Caco-2 (cell line): ENCODE measurements at regions not wholly inside any gene's neighbourhood (a gene's known extent, or its start where the extent isn't known, plus 50 kb on each side); places are given as distances from the start of the nearest gene placed in this dataset.

Experiments used
- BruUV-seq: library from RNA; stranded (reverse); fragments of 400-500 nt; replicated peaks from 2 replicates; lab custom pipeline; 2021; lab: Mats Ljungman, UMichigan
- CTCF ChIA-PET: fragments of 300-600 bp; sonication (Branson Sonifier 250); formaldehyde crosslinking; loops from one replicate; lab custom pipeline; 2022; ENCODE audit warnings: antibody characterized with exemption; lab: Charles Lee
- POLR2A ChIA-PET: fragments of 300-600 bp; sonication (Branson Sonifier 250); formaldehyde crosslinking; loops from one replicate; lab custom pipeline; 2022; ENCODE audit warnings: antibody characterized with exemption; lab: Charles Lee
- DNase-seq, 2 experiments: peaks; one replicate each; pipeline versions ENCODE4 v3.0.0 to v3.0.0-alpha.2; 2020 to 2022
- H3K27me3 ChIP-seq: replicated peaks from 2 replicates; pipeline ENCODE4 v1.6.0; 2011; ENCODE audit warnings: low read length; ENCODE audit not compliant: control insufficient read depth, insufficient read depth
- H3K36me3 ChIP-seq: 2 replicates; pipeline ENCODE4 v1.5.1; 2011; ENCODE audit warnings: low read length; ENCODE audit not compliant: control insufficient read depth, insufficient read depth
- H3K4me1 ChIP-seq: fragments of 250-450 bp; sonication (Bioruptor Pico); 2 replicates; pipeline ENCODE4 v1.5.1; 2020; ENCODE audit warnings: mild to moderate bottlenecking
- H3K4me3 ChIP-seq: 2 replicates; pipeline ENCODE4 v1.5.1; 2011; ENCODE audit warnings: low read depth, mild to moderate bottlenecking, control low read depth, low read length
- H3K9me3 ChIP-seq: fragments of 250-450 bp; sonication (Bioruptor Pico); 2 replicates; pipeline ENCODE4 v1.5.1; 2020; ENCODE audit warnings: mild to moderate bottlenecking, moderate library complexity
- H3K27ac Mint-ChIP-seq: one replicate; pipeline ENCODE4 v1.8.0; 2022; ENCODE audit warnings: mixed read lengths; ENCODE audit not compliant: unreplicated experiment
- H3K27me3 Mint-ChIP-seq: one replicate; pipeline ENCODE4 v1.8.0; 2022; ENCODE audit warnings: mixed read lengths; ENCODE audit not compliant: insufficient read depth, unreplicated experiment
- H3K36me3 Mint-ChIP-seq: one replicate; pipeline ENCODE4 v1.8.0; 2022; ENCODE audit warnings: mild to moderate bottlenecking, mixed read lengths; ENCODE audit not compliant: insufficient read depth, unreplicated experiment
- H3K4me1 Mint-ChIP-seq: one replicate; pipeline ENCODE4 v1.8.0; 2022; ENCODE audit warnings: low read depth, mixed read lengths; ENCODE audit not compliant: unreplicated experiment
- H3K4me3 Mint-ChIP-seq: one replicate; pipeline ENCODE4 v1.8.0; 2022; ENCODE audit warnings: mild to moderate bottlenecking, moderate library complexity, mixed read lengths; ENCODE audit not compliant: unreplicated experiment
- H3K9me3 Mint-ChIP-seq: one replicate; pipeline ENCODE4 v1.8.0; 2022; ENCODE audit warnings: mixed read lengths; ENCODE audit not compliant: unreplicated experiment
- CTCF ChIP-seq, 2 experiments: fragments of 200-600 bp in 1 of 2; IDR thresholded peaks; 1 replicate in 1 of 2; 2 replicates in 1 of 2; pipeline versions ENCODE4 v1.5.1 to v1.8.0; 2011 to 2022; ENCODE audit warnings: antibody characterized with exemption in 1 of 2, control low read depth in 1 of 2, inconsistent platforms in 1 of 2, low read depth in 1 of 2, low read length in 1 of 2, mild to moderate bottlenecking in 1 of 2, moderate library complexity in 1 of 2; ENCODE audit not compliant: insufficient read depth in 1 of 2, severe bottlenecking in 1 of 2, unreplicated experiment in 1 of 2
- intact Hi-C: fragments of 100-400 bp; cut with micrococcal nuclease; formaldehyde crosslinking; loops from one replicate; pipeline ENCODE4 v1.10.0; 2022; ENCODE audit not compliant: unreplicated experiment

DNA sequence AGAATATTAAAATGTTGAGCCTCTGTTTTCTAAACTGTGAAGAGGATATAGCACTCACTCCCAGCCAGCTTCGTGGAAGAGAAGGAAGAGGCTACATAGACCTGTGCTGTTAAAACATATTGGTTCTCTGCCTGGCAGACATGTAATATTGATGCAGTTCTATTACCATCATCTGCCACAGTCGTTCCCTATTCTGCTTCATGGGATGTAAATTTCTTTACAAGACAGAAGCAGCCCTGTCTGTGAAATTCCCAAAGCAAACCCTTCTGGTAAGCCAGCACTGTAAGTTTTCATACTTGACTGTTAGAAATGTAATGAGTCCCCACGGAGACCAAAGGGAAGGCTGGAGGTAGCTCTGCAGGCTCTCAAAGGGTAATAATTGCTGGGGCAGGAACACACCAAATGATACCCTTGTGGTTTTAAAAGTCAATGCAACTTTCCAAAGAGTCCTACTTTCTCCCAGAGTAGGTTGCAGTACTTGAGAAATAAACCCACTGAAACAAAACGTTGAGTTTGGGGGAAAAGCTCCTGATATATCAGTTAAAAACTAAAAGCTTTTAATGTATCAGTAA lies 129.9 kb upstream of the HES1 start:
- no peaks in the 10 kb centered on the region for H3K27me3 ChIP-seq
- DNase-seq = no peak
- POLR2A ChIA-PET = no interaction called here
- H3K27me3 Mint-ChIP-seq = no peaks in the 10 kb centered on the region
- BruUV-seq = no TSS peak
- H3K4me1 Mint-ChIP-seq = peaks cover 36% of the 10 kb centered on the region
- no peaks in the 10 kb centered on the region for H3K36me3 ChIP-seq
- H3K4me3 Mint-ChIP-seq = no peak overlapping the region
- CTCF ChIA-PET = interaction anchor here (0.7 kb wide), 1 partner anchor 241 kb away, joined by 3 read pairs; no protein-coding TSS in a partner anchor
- H3K4me3 ChIP-seq = no peak overlapping the region
- TF ChIP-seq CTCF (IDR thresholded peaks at IDR 0.05; ENCODE audit: insufficient read depth in 1 of 2, low read depth in 1 of 2, low read length in 1 of 2, severe bottlenecking in 1 of 2, unreplicated experiment in 1 of 2) = no peak
- H3K9me3 ChIP-seq = no peaks in the 10 kb centered on the region
- peaks cover 42% of the 10 kb centered on the region for H3K4me1 ChIP-seq
- H3K27ac Mint-ChIP-seq = no peak overlapping the region
- no peaks in the 10 kb centered on the region for H3K36me3 Mint-ChIP-seq
- H3K9me3 Mint-ChIP-seq = no peaks in the 10 kb centered on the region
- intact Hi-C loops = no loop called here

GRCh38 chr3:194007592-194008337 lies 128.2 kb upstream of the HES1 start:
- no peak for DNase-seq
- peaks cover 26% of the 10 kb centered on the region for H3K4me1 Mint-ChIP-seq
- H3K27me3 ChIP-seq = no peaks in the 10 kb centered on the region
- H3K9me3 ChIP-seq = no peaks in the 10 kb centered on the region
- H3K27ac Mint-ChIP-seq = no peak overlapping the region
- H3K4me1 ChIP-seq = peaks cover 27% of the 10 kb centered on the region
- no peaks in the 10 kb centered on the region for H3K9me3 Mint-ChIP-seq
- no peak overlapping the region for H3K4me3 Mint-ChIP-seq
- TF ChIP-seq CTCF (IDR thresholded peaks at IDR 0.05; ENCODE audit: insufficient read depth in 1 of 2, low read depth in 1 of 2, low read length in 1 of 2, severe bottlenecking in 1 of 2, unreplicated experiment in 1 of 2) = no peak
- POLR2A ChIA-PET = no interaction called here
- no peak overlapping the region for H3K4me3 ChIP-seq
- H3K36me3 ChIP-seq = no peaks in the 10 kb centered on the region
- CTCF ChIA-PET = no interaction called here
- intact Hi-C loops = no loop called here
- no peaks in the 10 kb centered on the region for H3K36me3 Mint-ChIP-seq
- H3K27me3 Mint-ChIP-seq = no peaks in the 10 kb centered on the region
- no TSS peak for BruUV-seq

DNA sequence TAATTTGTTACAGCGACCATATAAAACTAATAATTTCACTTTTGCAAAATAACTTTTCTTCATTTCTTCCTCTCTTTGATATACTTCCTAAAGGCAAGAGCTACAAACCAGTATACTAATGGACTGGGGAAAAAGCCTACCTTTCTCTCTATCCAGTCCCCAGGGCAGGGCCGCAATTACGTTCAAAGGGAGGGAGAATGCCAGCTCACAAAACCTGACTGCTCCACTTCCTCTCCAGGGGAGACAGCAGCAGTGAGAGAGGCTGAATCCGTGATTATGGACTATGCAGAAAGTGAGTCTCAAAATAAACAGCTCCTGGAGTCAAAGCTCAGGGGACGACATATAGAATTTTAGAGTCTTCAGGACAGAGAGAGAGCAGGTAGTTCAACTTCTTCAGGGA lies 126.9 kb upstream of the HES1 start:
- H3K4me3 Mint-ChIP-seq = no peak overlapping the region
- H3K27me3 Mint-ChIP-seq = no peaks in the 10 kb centered on the region
- peaks cover 25% of the 10 kb centered on the region for H3K4me1 Mint-ChIP-seq
- no peak for DNase-seq
- no peaks in the 10 kb centered on the region for H3K9me3 ChIP-seq
- CTCF ChIA-PET = no interaction called here
- no peak overlapping the region for H3K4me3 ChIP-seq
- H3K36me3 ChIP-seq = no peaks in the 10 kb centered on the region
- H3K9me3 Mint-ChIP-seq = no peaks in the 10 kb centered on the region
- no TSS peak for BruUV-seq
- intact Hi-C loops = no loop called here
- H3K4me1 ChIP-seq = peaks cover 22% of the 10 kb centered on the region
- no peaks in the 10 kb centered on the region for H3K27me3 ChIP-seq
- no peak for TF ChIP-seq CTCF (IDR thresholded peaks at IDR 0.05; ENCODE audit: insufficient read depth in 1 of 2, low read depth in 1 of 2, low read length in 1 of 2, severe bottlenecking in 1 of 2, unreplicated experiment in 1 of 2)
- POLR2A ChIA-PET = no interaction called here
- H3K36me3 Mint-ChIP-seq = no peaks in the 10 kb centered on the region
- H3K27ac Mint-ChIP-seq = no peak overlapping the region
